AG10803 (cell line): ENCODE measurements at regions not wholly inside any gene's neighbourhood (a gene's known extent, or its start where the extent isn't known, plus 50 kb on each side); places are given as distances from the start of the nearest gene placed in this dataset.

Source experiments
- DNase-seq: peaks from one replicate; pipeline ENCODE4 v3.0.0; 2010; ENCODE audit warnings: low read depth
- H3K4me3 ChIP-seq: 2 replicates; pipeline ENCODE4 v1.5.1; 2011; ENCODE audit warnings: mild to moderate bottlenecking, low read length, control low read depth
- TF ChIP-seq, protein P1 (sequence below): conservative IDR thresholded peaks from 2 replicates; pipeline ENCODE4 v1.5.1; 2011; ENCODE audit warnings: mild to moderate bottlenecking, low read length, control low read depth, inconsistent platforms

DNA sequence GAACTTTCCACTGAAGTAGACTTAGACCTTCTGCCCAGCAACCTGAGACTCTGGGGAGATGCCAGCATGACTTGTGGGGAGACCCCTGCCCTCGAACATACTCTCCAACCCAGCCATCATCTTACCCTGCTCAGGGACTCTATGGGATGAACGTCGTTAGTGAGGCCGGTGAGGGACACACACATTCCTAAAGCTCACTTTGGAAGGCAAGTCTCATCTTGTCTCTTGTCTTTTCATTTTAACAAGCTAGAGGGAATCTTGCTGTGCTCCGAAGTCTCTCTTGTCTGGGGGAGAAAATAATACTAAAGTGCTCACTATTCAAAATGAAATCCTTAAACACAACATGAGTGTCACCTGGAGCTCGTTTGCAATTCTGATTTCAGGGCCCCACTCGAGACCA is 239.5 kb upstream of the HES1 start:
- TF ChIP-seq, protein P1, sequence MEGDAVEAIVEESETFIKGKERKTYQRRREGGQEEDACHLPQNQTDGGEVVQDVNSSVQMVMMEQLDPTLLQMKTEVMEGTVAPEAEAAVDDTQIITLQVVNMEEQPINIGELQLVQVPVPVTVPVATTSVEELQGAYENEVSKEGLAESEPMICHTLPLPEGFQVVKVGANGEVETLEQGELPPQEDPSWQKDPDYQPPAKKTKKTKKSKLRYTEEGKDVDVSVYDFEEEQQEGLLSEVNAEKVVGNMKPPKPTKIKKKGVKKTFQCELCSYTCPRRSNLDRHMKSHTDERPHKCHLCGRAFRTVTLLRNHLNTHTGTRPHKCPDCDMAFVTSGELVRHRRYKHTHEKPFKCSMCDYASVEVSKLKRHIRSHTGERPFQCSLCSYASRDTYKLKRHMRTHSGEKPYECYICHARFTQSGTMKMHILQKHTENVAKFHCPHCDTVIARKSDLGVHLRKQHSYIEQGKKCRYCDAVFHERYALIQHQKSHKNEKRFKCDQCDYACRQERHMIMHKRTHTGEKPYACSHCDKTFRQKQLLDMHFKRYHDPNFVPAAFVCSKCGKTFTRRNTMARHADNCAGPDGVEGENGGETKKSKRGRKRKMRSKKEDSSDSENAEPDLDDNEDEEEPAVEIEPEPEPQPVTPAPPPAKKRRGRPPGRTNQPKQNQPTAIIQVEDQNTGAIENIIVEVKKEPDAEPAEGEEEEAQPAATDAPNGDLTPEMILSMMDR, result no peak
- no peak for DNase-seq
- H3K4me3 ChIP-seq, result no peak overlapping the region

DNA sequence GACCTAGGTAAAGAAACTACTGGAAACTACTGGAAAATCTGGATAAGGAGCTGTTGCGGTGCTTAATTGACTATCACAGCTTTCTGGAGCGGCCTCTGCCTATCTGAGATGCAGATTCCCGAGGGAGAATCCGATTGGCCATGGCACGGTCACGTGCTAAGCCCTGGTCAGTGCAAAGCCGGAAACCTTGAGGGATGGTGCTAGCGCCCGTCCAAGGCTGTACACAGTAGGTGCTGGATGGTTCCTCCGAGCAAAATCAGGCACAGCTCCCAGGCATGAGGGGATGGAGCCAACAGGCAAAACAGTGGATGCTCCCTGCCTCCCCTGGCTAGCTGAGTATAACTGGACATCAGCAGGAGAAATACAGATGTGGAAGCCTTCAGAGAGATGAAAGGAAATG is 238.7 kb upstream of the HES1 start:
- TF ChIP-seq, protein P1, result no peak
- H3K4me3 ChIP-seq, result no peak overlapping the region
- DNase-seq, result no peak

DNA sequence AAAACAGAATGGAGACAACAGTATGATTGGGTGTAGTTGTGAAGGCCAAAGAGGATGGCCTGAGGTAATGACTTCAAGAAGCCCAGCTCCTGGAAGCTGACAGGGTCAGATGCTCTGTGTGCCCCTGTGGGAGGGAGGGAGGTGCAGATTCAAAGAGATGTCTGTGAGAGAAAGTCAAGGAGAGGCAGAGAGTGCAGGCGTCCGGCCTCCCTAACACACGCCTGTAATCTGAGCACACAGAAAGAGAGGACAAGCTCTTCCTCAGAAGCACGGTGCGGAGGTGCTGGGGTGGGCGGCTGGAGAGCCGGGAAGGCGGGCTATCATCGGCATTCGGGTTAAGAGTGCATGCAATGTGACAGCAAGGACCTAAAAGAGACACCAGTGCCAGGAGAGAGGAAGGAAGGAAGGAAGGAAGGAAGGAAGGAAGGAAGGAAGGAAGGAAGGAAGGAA is 238.2 kb upstream of the HES1 start:
- no peak for DNase-seq
- H3K4me3 ChIP-seq, result no peak overlapping the region
- TF ChIP-seq, protein P1, result no peak

GRCh38 chr3:193899001-193899400 is 236.9 kb upstream of the HES1 start:
- DNase-seq, result no peak
- no peak overlapping the region for H3K4me3 ChIP-seq
- TF ChIP-seq, protein P1, result no peak

- DNase-seq, result no peak
- TF ChIP-seq, protein P1, result no peak
- H3K4me3 ChIP-seq, result no peak overlapping the region
Observed at GRCh38 chr3:193901007-193901406, 234.9 kb upstream of the HES1 start.

DNA sequence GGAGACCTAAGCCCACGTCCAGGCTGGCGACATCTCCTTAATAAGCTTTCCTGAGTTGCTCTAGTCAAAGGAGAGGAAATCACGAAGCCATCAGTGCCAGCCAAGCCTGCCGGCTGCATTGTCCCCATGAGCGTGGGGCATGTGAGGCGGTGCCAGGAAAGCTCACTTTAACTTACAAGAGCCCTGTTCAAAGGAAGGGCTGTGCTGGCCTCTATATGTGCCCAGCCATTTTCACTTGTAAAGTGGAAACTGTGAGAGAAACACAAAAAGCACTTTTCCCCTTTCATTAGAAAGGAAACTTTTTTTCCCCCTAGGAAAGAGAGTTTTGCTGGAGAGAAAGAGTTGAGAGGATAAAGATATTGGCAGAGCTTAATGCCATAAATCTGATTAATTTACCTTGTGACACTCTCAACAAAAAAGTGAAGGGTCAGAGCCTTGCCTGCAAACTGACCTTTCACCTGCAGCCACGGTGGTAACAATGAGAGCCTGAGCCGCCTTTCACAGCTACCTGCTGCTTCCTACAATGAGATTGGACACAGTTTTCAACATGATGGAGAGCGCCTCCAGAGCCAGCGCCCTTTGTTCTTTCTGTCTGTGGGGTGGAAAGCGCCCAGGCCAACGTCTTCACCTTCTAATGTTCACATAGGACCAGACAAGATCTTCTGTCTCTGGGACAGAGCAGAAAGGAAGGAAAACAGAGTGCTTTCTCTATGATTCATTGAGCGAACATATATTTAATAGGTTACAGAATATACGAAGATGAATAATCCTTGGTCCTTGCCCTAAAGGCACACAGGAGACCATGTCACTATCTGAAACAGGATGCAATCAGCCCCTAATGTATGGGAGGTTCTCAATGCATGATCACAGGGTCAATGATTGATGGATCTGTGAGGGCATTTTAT is 233.1 kb upstream of the HES1 start:
- no peak for DNase-seq
- no peak overlapping the region for H3K4me3 ChIP-seq
- TF ChIP-seq, protein P1, result no peak

- no peak overlapping the region for H3K4me3 ChIP-seq
- TF ChIP-seq, protein P1, result no peak
- DNase-seq, result no peak
Observed at GRCh38 chr3:193903512-193903817, 232.5 kb upstream of the HES1 start.
